ENCODE measurements at regions not wholly inside any gene's neighbourhood (a gene's known extent, or its start where the extent isn't known, plus 50 kb on each side); places are given as distances from the start of the nearest gene placed in this dataset.

- intact Hi-C loops (cut with micrococcal nuclease; ENCODE audit: unreplicated experiment): no loop called here
- Histone ChIP-seq H4K20me1 (ENCODE audit: insufficient read depth) (no peaks in the 10 kb centered on the region; the same call in 1 of the 2 replicates), H3K27me3 (ENCODE audit: insufficient read depth, low read depth) (no peaks in the 10 kb centered on the region), H3K36me3 (ENCODE audit: low read depth) (no peaks in the 10 kb centered on the region), H3F3A (ENCODE audit: insufficient read depth, low read depth) (no peaks in the 10 kb centered on the region), H3K4me1 (replicated peaks; ENCODE audit: insufficient read depth) (no peaks in the 10 kb centered on the region), H3K27ac (no peak overlapping the region), H3K79me2 (ENCODE audit: low read depth) (no peaks in the 10 kb centered on the region), H3K4me3 (no peak overlapping the region), H2AFZ (no peak overlapping the region), H3K4me2 (no peak overlapping the region), H3K9me3 (ENCODE audit: insufficient read depth, low read depth) (no peaks in the 10 kb centered on the region), H3K9me2 (ENCODE audit: insufficient read depth) (no peaks in the 10 kb centered on the region)
- ChIA-PET POLR2A (ENCODE audit: unreplicated experiment) (no interaction called here), CTCF (no interaction called here)
- DNase-seq: no peak
- TF ChIP-seq CTCF (conservative IDR thresholded peaks at IDR 0.05) (no peak), EZH2 (IDR thresholded peaks at IDR 0.05; ENCODE audit: low read depth) (no peak)
- no TSS peak for BruUV-seq (replicated peaks)
These were observed 203.7 kb upstream of the RRP15 start for GRCh38 chr1:218081358-218081757.

- Histone ChIP-seq H2AFZ (no peak overlapping the region), H3K79me2 (ENCODE audit: low read depth) (no peaks in the 10 kb centered on the region), H3K27ac (no peak overlapping the region), H3K36me3 (ENCODE audit: low read depth) (no peaks in the 10 kb centered on the region), H3K4me3 (no peak overlapping the region), H4K20me1 (ENCODE audit: insufficient read depth) (no peaks in the 10 kb centered on the region), H3K27me3 (ENCODE audit: insufficient read depth, low read depth) (no peaks in the 10 kb centered on the region), H3F3A (ENCODE audit: insufficient read depth, low read depth) (no peaks in the 10 kb centered on the region), H3K9me2 (ENCODE audit: insufficient read depth) (no peaks in the 10 kb centered on the region), H3K4me1 (replicated peaks; ENCODE audit: insufficient read depth) (no peaks in the 10 kb centered on the region), H3K9me3 (ENCODE audit: insufficient read depth, low read depth) (no peaks in the 10 kb centered on the region), H3K4me2 (no peak overlapping the region)
- ChIA-PET POLR2A (ENCODE audit: unreplicated experiment) (no interaction called here), CTCF (no interaction called here)
- no TSS peak for BruUV-seq (replicated peaks)
- intact Hi-C loops (cut with micrococcal nuclease; ENCODE audit: unreplicated experiment): no loop called here
- no peak for DNase-seq
- TF ChIP-seq CTCF (conservative IDR thresholded peaks at IDR 0.05) (no peak), EZH2 (IDR thresholded peaks at IDR 0.05; ENCODE audit: low read depth) (no peak)
These were observed 194.6 kb upstream of the RRP15 start for GRCh38 chr1:218090459-218090858.

- no peak overlapping the region for H3K4me2 ChIP-seq
- H3K4me3 ChIP-seq: no peak overlapping the region
- no peak overlapping the region for H3K27ac ChIP-seq
- no peaks in the 10 kb centered on the region; the same call in 1 of the 2 replicates for H3K9me2 ChIP-seq (ENCODE audit: insufficient read depth)
- 0 out of 2 replicates have a peak, but pooled peaks cover 3% of the 10 kb centered on the region for H3K27me3 ChIP-seq (ENCODE audit: insufficient read depth, low read depth)
- CTCF ChIA-PET: no interaction called here
- H3K79me2 ChIP-seq (ENCODE audit: low read depth): no peaks in the 10 kb centered on the region
- no peaks in the 10 kb centered on the region for H3K36me3 ChIP-seq (ENCODE audit: low read depth)
- BruUV-seq (replicated peaks): no TSS peak
- no peak for DNase-seq
- TF ChIP-seq EZH2 (IDR thresholded peaks at IDR 0.05; ENCODE audit: low read depth) (no peak), CTCF (conservative IDR thresholded peaks at IDR 0.05) (no peak)
- no peaks in the 10 kb centered on the region for H4K20me1 ChIP-seq (ENCODE audit: insufficient read depth)
- intact Hi-C loops (cut with micrococcal nuclease; ENCODE audit: unreplicated experiment): no loop called here
- H3F3A ChIP-seq (ENCODE audit: insufficient read depth, low read depth): no peaks in the 10 kb centered on the region
- H3K4me1 ChIP-seq (replicated peaks; ENCODE audit: insufficient read depth): no peaks in the 10 kb centered on the region
- H2AFZ ChIP-seq: no peak overlapping the region
- POLR2A ChIA-PET (ENCODE audit: unreplicated experiment): no interaction called here
- H3K9me3 ChIP-seq (ENCODE audit: insufficient read depth, low read depth): no peaks in the 10 kb centered on the region
These were observed 183.7 kb upstream of the RRP15 start for GRCh38 chr1:218101409-218101808.

Data from PC-9 (cell line).